H9 (cell line): ENCODE measurements at regions not wholly inside any gene's neighbourhood (a gene's known extent, or its start where the extent isn't known, plus 50 kb on each side); places are given as distances from the start of the nearest gene placed in this dataset.

ENCODE experiments used
- DNase-seq: peaks from one replicate; pipeline ENCODE4 v3.0.0-alpha.2; 2017
- H2AFZ ChIP-seq: one replicate; pipeline ENCODE4 v1.6.1; 2013; ENCODE audit warnings: mild to moderate bottlenecking, low read length, control low read depth, moderate library complexity
- H2AK5ac ChIP-seq: 2 replicates; pipeline ENCODE4 v1.6.1; 2013; ENCODE audit warnings: low read length, control low read depth, mixed read lengths; ENCODE audit not compliant: insufficient read length
- H2BK120ac ChIP-seq: one replicate; pipeline ENCODE4 v1.6.1; 2013; ENCODE audit warnings: low read depth, mild to moderate bottlenecking, low read length, control low read depth, inconsistent platforms; ENCODE audit not compliant: poor library complexity, severe bottlenecking
- H2BK12ac ChIP-seq: 2 replicates; pipeline ENCODE4 v1.6.1; 2013; ENCODE audit warnings: low read length, control low read depth, mixed read lengths, low read depth; ENCODE audit not compliant: insufficient read length
- H2BK15ac ChIP-seq: 2 replicates; pipeline ENCODE4 v1.6.1; 2013; ENCODE audit warnings: low read depth, low read length, control low read depth
- H2BK20ac ChIP-seq: one replicate; pipeline ENCODE4 v1.6.1; 2013; ENCODE audit warnings: low read depth, mild to moderate bottlenecking, low read length, control low read depth, inconsistent platforms; ENCODE audit not compliant: poor library complexity, severe bottlenecking
- H2BK5ac ChIP-seq: 2 replicates; pipeline ENCODE4 v1.6.1; 2013; ENCODE audit warnings: low read length, control low read depth, mixed read lengths; ENCODE audit not compliant: insufficient read length
- H3K14ac ChIP-seq: 2 replicates; pipeline ENCODE4 v1.6.1; 2013; ENCODE audit warnings: low read length, control low read depth; ENCODE audit not compliant: insufficient read depth
- H3K18ac ChIP-seq: 2 replicates; pipeline ENCODE4 v1.6.1; 2013; ENCODE audit warnings: low read depth, mild to moderate bottlenecking, mixed read lengths, low read length, control low read depth; ENCODE audit not compliant: insufficient read length
- H3K23ac ChIP-seq: 2 replicates; pipeline ENCODE4 v1.6.1; 2013; ENCODE audit warnings: low read length, control low read depth, mixed read lengths, low read depth; ENCODE audit not compliant: insufficient read length
- H3K23me2 ChIP-seq: 2 replicates; pipeline ENCODE4 v1.6.1; 2013; ENCODE audit warnings: low read depth, mild to moderate bottlenecking, mixed read lengths, low read length, control low read depth; ENCODE audit not compliant: insufficient read length, poor library complexity, severe bottlenecking
- H3K27ac ChIP-seq: 2 replicates; pipeline ENCODE4 v1.5.1; 2013; ENCODE audit warnings: low read length, control low read depth, mixed read lengths, low read depth; ENCODE audit not compliant: insufficient read length
- H3K27me3 ChIP-seq: 2 replicates; pipeline ENCODE4 v1.6.1; 2013; ENCODE audit warnings: low read length, control low read depth, inconsistent platforms; ENCODE audit not compliant: insufficient read depth
- H3K4ac ChIP-seq: 2 replicates; pipeline ENCODE4 v1.6.1; 2013; ENCODE audit warnings: low read depth, mild to moderate bottlenecking, control low read depth, inconsistent platforms, low read length, moderate library complexity
- H3K4me1 ChIP-seq: 2 replicates; pipeline ENCODE4 v1.6.1; 2013; ENCODE audit warnings: low read length, control low read depth, inconsistent platforms; ENCODE audit not compliant: insufficient read depth
- H3K4me2 ChIP-seq: 2 replicates; pipeline ENCODE4 v1.6.1; 2013; ENCODE audit warnings: low read length, control low read depth, mixed read lengths; ENCODE audit not compliant: insufficient read length, insufficient read depth
- H3K56ac ChIP-seq: 2 replicates; pipeline ENCODE4 v1.6.1; 2013; ENCODE audit warnings: low read depth, mild to moderate bottlenecking, mixed read lengths, low read length, control low read depth; ENCODE audit not compliant: insufficient read length
- H3K79me1 ChIP-seq: 2 replicates; pipeline ENCODE4 v1.6.1; 2013; ENCODE audit warnings: low read depth, mild to moderate bottlenecking, moderate library complexity, low read length, control low read depth, inconsistent platforms; ENCODE audit not compliant: insufficient read depth, poor library complexity, severe bottlenecking
- H3K79me2 ChIP-seq: 2 replicates; pipeline ENCODE4 v1.6.1; 2013; ENCODE audit warnings: low read length, control low read depth, inconsistent platforms; ENCODE audit not compliant: insufficient read depth
- H3K9ac ChIP-seq: 2 replicates; pipeline ENCODE4 v1.6.1; 2013; ENCODE audit warnings: low read length, control low read depth, mixed read lengths; ENCODE audit not compliant: insufficient read length; ENCODE audit errors: extremely low read depth
- H3K9me3 ChIP-seq: one replicate; pipeline ENCODE4 v1.6.1; 2013; ENCODE audit warnings: low read depth, low read length, inconsistent platforms; ENCODE audit not compliant: control insufficient read depth
- H3T11ph ChIP-seq: one replicate; pipeline ENCODE4 v1.6.1; 2013; ENCODE audit warnings: mild to moderate bottlenecking, low read length, control low read depth, inconsistent platforms
- H4K20me1 ChIP-seq: one replicate; pipeline ENCODE4 v1.6.1; 2013; ENCODE audit not compliant: control insufficient read depth, insufficient read length, insufficient read depth
- H4K5ac ChIP-seq: 2 replicates; pipeline ENCODE4 v1.6.1; 2013; ENCODE audit warnings: low read depth, mild to moderate bottlenecking, mixed read lengths, low read length, control low read depth; ENCODE audit not compliant: insufficient read length
- H4K8ac ChIP-seq: replicated peaks from 2 replicates; pipeline ENCODE4 v1.6.1; 2013; ENCODE audit warnings: low read length, control low read depth, mixed read lengths, low read depth; ENCODE audit not compliant: insufficient read length
- H4K91ac ChIP-seq: 2 replicates; pipeline ENCODE4 v1.6.1; 2013; ENCODE audit warnings: low read depth, mild to moderate bottlenecking, moderate library complexity, mixed read lengths, low read length, control low read depth; ENCODE audit not compliant: insufficient read length
- H3K27ac Mint-ChIP-seq, 3 experiments: 2 replicates in 2 of 3; 3 replicates in 1 of 3; pipeline ENCODE4 v1.8.0; 2020 to 2021; ENCODE audit warnings: mixed read lengths in 3 of 3, mild to moderate bottlenecking in 1 of 3, moderate library complexity in 1 of 3
- H3K27me3 Mint-ChIP-seq: 2 replicates; pipeline ENCODE4 v1.8.0; 2021; ENCODE audit warnings: low read depth, mild to moderate bottlenecking, moderate library complexity, mixed read lengths
- H3K36me3 Mint-ChIP-seq, 3 experiments: 2 replicates in 2 of 3; 3 replicates in 1 of 3; pipeline ENCODE4 v1.8.0; 2020 to 2021; ENCODE audit warnings: low read depth in 3 of 3, mixed read lengths in 3 of 3; ENCODE audit not compliant: insufficient read depth in 1 of 3
- H3K4me1 Mint-ChIP-seq, 2 experiments: 2 replicates each; pipeline ENCODE4 v1.8.0; 2020; ENCODE audit warnings: mixed read lengths in 2 of 2
- H3K4me3 Mint-ChIP-seq, 2 experiments: 2 replicates in 1 of 2; 3 replicates in 1 of 2; pipeline ENCODE4 v1.8.0; 2020 to 2021; ENCODE audit warnings: mild to moderate bottlenecking in 2 of 2, mixed read lengths in 2 of 2, moderate library complexity in 1 of 2
- H3K9me3 Mint-ChIP-seq, 2 experiments: 2 replicates in 1 of 2; 3 replicates in 1 of 2; pipeline ENCODE4 v1.8.0; 2020; ENCODE audit warnings: mild to moderate bottlenecking in 2 of 2, mixed read lengths in 2 of 2, moderate library complexity in 1 of 2
- CTCF ChIP-seq: fragments of 200-600 bp; sonication (generic); conservative IDR thresholded peaks from 3 replicates; pipeline ENCODE4 v1.8.0; 2021; ENCODE audit warnings: antibody characterized with exemption, mild to moderate bottlenecking
- WGBS: extraction: QIAGEN DNeasy Blood & Tissue Kit; methylation state at CpG from one replicate; pipeline ENCODE4 v1.1.7; 2013; ENCODE audit warnings: missing lambda C conversion rate, low lambda C conversion rate, mixed read lengths; ENCODE audit not compliant: insufficient read length; ENCODE audit errors: extremely low coverage; 5-methylcytosine and 5-hydroxymethylcytosine counted together

- no CpG with 5 or more reads among the region's 2 CpGs for WGBS
- Histone ChIP-seq H3K9ac (no peak overlapping the region), H3K27ac (no peak overlapping the region), H3K23ac (no peak overlapping the region), H2AK5ac (no peak overlapping the region), H3K9me3 (no peaks in the 10 kb centered on the region), H2BK20ac (no peak overlapping the region), H2BK5ac (no peak overlapping the region), H3K4me2 (no peak overlapping the region), H2BK12ac (no peak overlapping the region), H3K27me3 (no peaks in the 10 kb centered on the region), H3K4me1 (peaks cover 8% of the 10 kb centered on the region; the same call in 1 of the 2 replicates), H2BK120ac (no peak overlapping the region), H3K23me2 (no peaks in the 10 kb centered on the region), H3K14ac (no peak overlapping the region), H4K91ac (no peak overlapping the region), H3K56ac (no peak overlapping the region), H2BK15ac (no peak overlapping the region), H4K5ac (no peak overlapping the region), H3K4ac (no peak overlapping the region), H3T11ph (no peak overlapping the region), H3K18ac (no peak overlapping the region), H3K79me1 (no peaks in the 10 kb centered on the region), H3K79me2 (no peaks in the 10 kb centered on the region), H4K20me1 (no peaks in the 10 kb centered on the region), H2AFZ (no peak overlapping the region), H4K8ac (no peak overlapping the region)
- H3K4me1 Mint-ChIP-seq, result peaks cover 30 to 50% of the 10 kb centered on the region in 2 experiments
- H3K9me3 Mint-ChIP-seq, result no peaks in the 10 kb centered on the region
- no peaks in the 10 kb centered on the region for H3K27me3 Mint-ChIP-seq
- peak; percentile 80 for TF ChIP-seq CTCF
- no peaks in the 10 kb centered on the region for H3K36me3 Mint-ChIP-seq
- no peak for DNase-seq
- H3K27ac Mint-ChIP-seq, result no peak overlapping the region; a peak in 1 of 7 replicates
- no peak overlapping the region for H3K4me3 Mint-ChIP-seq
These were observed 153.9 kb upstream of the TENM3 start for GRCh38 chr4:182089326-182089725.
